PC-9 (cell line): ENCODE measurements at regions not wholly inside any gene's neighbourhood (a gene's known extent, or its start where the extent isn't known, plus 50 kb on each side); places are given as distances from the start of the nearest gene placed in this dataset.
"Not testable (repeated sequence)": the region's sequence is repeated elsewhere in the genome, so short reads cannot be mapped to it uniquely, and the experiment has no call there.

Source experiments
- BruUV-seq: library from RNA; stranded (reverse); fragments of 400-500 nt; replicated peaks from 2 replicates; lab custom pipeline; 2021; lab: Mats Ljungman, UMichigan
- CTCF ChIA-PET: fragments of 300-600 bp; sonication (Branson Sonifier 250); formaldehyde crosslinking; loops from one replicate; lab custom pipeline; 2022; ENCODE audit warnings: antibody characterized with exemption; lab: Charles Lee
- POLR2A ChIA-PET: fragments of 300-600 bp; sonication (Branson Sonifier 250); formaldehyde crosslinking; loops from one replicate; lab custom pipeline; 2022; ENCODE audit warnings: antibody characterized with exemption; ENCODE audit not compliant: unreplicated experiment; lab: Charles Lee
- DNase-seq, 2 experiments: peaks; one replicate each; pipeline versions ENCODE4 v3.0.0 to v3.0.0-alpha.2; 2015 to 2022; ENCODE audit warnings: mixed read lengths in 1 of 2
- H2AFZ ChIP-seq: fragments of 200-600 bp; sonication (generic); 2 replicates; pipeline ENCODE4 v1.8.1; 2017; ENCODE audit warnings: antibody characterized with exemption
- H3F3A ChIP-seq: fragments of 200-600 bp; sonication (generic); 2 replicates; pipeline ENCODE4 v1.8.1; 2017; ENCODE audit warnings: antibody characterized with exemption, mild to moderate bottlenecking, low read depth; ENCODE audit not compliant: insufficient read depth
- H3K27ac ChIP-seq: fragments of 200-600 bp; sonication (generic); 2 replicates; pipeline ENCODE4 v1.6.1; 2016; ENCODE audit warnings: mixed run types
- H3K27me3 ChIP-seq: fragments of 200-600 bp; sonication (generic); 2 replicates; pipeline ENCODE4 v1.6.1; 2016; ENCODE audit warnings: low read depth, mixed run types; ENCODE audit not compliant: insufficient read depth
- H3K36me3 ChIP-seq: fragments of 200-600 bp; sonication (generic); 2 replicates; pipeline ENCODE4 v1.6.1; 2016; ENCODE audit warnings: low read depth, mixed run types
- H3K4me1 ChIP-seq: fragments of 200-600 bp; sonication (generic); replicated peaks from 2 replicates; pipeline ENCODE4 v1.6.1; 2016; ENCODE audit warnings: mixed run types; ENCODE audit not compliant: insufficient read depth
- H3K4me2 ChIP-seq: fragments of 200-600 bp; sonication (generic); 2 replicates; pipeline ENCODE4 v1.6.1; 2017; ENCODE audit warnings: mixed run types
- H3K4me3 ChIP-seq: fragments of 200-600 bp; sonication (generic); 2 replicates; pipeline ENCODE4 v1.6.1; 2016; ENCODE audit warnings: mixed run types
- H3K79me2 ChIP-seq: fragments of 200-600 bp; sonication (generic); 2 replicates; pipeline ENCODE4 v1.6.1; 2017; ENCODE audit warnings: low read depth, mixed run types
- H3K9me2 ChIP-seq: fragments of 200-600 bp; sonication (generic); 2 replicates; pipeline ENCODE4 v1.8.1; 2017; ENCODE audit warnings: mild to moderate bottlenecking; ENCODE audit not compliant: insufficient read depth
- H3K9me3 ChIP-seq: fragments of 200-600 bp; sonication (generic); 2 replicates; pipeline ENCODE4 v1.8.1; 2016; ENCODE audit warnings: low read depth; ENCODE audit not compliant: insufficient read depth
- H4K20me1 ChIP-seq: fragments of 200-600 bp; sonication (generic); 2 replicates; pipeline ENCODE4 v1.8.1; 2017; ENCODE audit not compliant: insufficient read depth
- CTCF ChIP-seq: fragments of 200-600 bp; sonication (generic); conservative IDR thresholded peaks from 2 replicates; pipeline ENCODE4 v1.6.1; 2017; ENCODE audit warnings: mixed run types, antibody characterized with exemption, mild to moderate bottlenecking, moderate library complexity
- EZH2 ChIP-seq: fragments of 200-600 bp; sonication (generic); IDR thresholded peaks from 2 replicates; pipeline ENCODE4 v1.8.0; 2017; ENCODE audit warnings: antibody characterized with exemption, low read depth
- intact Hi-C: fragments of 100-400 bp; cut with micrococcal nuclease; formaldehyde crosslinking; loops from one replicate; pipeline ENCODE4 v1.10.0; 2022; ENCODE audit not compliant: unreplicated experiment

DNA sequence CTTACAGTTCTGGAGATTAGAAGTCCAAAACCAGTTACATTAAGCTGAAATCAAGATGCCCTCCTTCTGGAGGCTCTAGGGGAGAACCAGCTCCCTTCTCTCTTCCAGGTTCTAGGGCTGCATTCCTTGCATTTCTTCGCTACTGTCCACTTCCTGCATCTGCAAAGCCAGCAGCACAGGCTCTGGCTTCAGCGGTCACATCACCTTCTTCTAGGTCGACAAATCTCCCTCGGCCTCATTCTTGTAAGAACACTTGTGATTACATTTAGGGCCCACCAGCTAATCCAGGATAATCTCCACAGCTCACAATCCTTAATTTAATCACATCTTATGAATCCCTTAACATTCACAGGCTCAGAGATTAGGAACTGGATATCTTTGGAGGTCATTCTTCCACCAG is 73.8 kb downstream of the MINAR1 start:
- Histone ChIP-seq H2AFZ (no peak overlapping the region), H3K27me3 (peaks cover 52% of the 10 kb centered on the region), H3K4me1 (no peaks in the 10 kb centered on the region), H3F3A (no peaks in the 10 kb centered on the region), H3K36me3 (no peaks in the 10 kb centered on the region), H3K27ac (no peak overlapping the region), H4K20me1 (no peaks in the 10 kb centered on the region), H3K9me3 (no peaks in the 10 kb centered on the region), H3K79me2 (no peaks in the 10 kb centered on the region), H3K4me3 (no peak overlapping the region), H3K4me2 (no peak overlapping the region), H3K9me2 (no peaks in the 10 kb centered on the region)
- no peak for TF ChIP-seq CTCF
- no peak for TF ChIP-seq EZH2
- DNase-seq: no peak
- POLR2A ChIA-PET: no interaction called here
- no TSS peak for BruUV-seq
- CTCF ChIA-PET: no interaction called here
- intact Hi-C loops: no loop called here

DNA sequence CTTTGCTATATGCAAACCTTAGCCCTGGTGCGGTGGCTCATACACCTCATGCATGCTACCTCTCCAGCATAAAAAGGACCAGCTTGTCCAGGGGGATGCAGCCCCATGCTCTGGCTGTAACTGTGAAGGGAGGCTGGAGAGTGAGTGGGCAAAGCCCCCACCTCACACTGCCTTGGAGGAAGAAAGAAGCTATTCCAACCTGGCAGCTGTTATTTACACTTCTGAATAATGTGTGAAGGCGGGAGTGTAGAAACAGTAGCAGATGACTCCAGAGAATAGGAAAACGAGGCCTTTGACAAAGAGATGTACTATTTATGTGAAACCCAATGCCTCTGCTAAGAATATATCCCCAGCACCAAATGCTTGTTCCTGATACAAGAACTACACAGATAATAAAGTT is 80.7 kb downstream of the MINAR1 start:
- H3K27ac ChIP-seq, H4K20me1 ChIP-seq, H3K4me2 ChIP-seq, DNase-seq, H3K4me3 ChIP-seq, H3K36me3 ChIP-seq, POLR2A ChIA-PET, H3K4me1 ChIP-seq, CTCF ChIA-PET, H3K79me2 ChIP-seq, BruUV-seq, H2AFZ ChIP-seq, intact Hi-C loops, H3K9me2 ChIP-seq, H3K9me3 ChIP-seq, H3F3A ChIP-seq: not testable (repeated sequence)
- peaks cover 47% of the 10 kb centered on the region for H3K27me3 ChIP-seq

- Histone ChIP-seq H3F3A (no peaks in the 10 kb centered on the region), H3K4me2 (no peak overlapping the region), H4K20me1 (no peaks in the 10 kb centered on the region), H3K27me3 (peaks cover 47% of the 10 kb centered on the region), H3K9me3 (no peaks in the 10 kb centered on the region), H3K79me2 (no peaks in the 10 kb centered on the region), H3K4me1 (no peaks in the 10 kb centered on the region), H3K27ac (no peak overlapping the region), H2AFZ (no peak overlapping the region), H3K9me2 (no peaks in the 10 kb centered on the region), H3K4me3 (no peak overlapping the region), H3K36me3 (no peaks in the 10 kb centered on the region)
- DNase-seq: no peak
- BruUV-seq: no TSS peak
- POLR2A ChIA-PET: no interaction called here
- CTCF ChIA-PET: no interaction called here
- no peak for TF ChIP-seq CTCF
- TF ChIP-seq EZH2: no peak
- intact Hi-C loops: no loop called here
Measured at GRCh38 chr15:79513417-79513816, 81.3 kb downstream of the MINAR1 start.

DNA sequence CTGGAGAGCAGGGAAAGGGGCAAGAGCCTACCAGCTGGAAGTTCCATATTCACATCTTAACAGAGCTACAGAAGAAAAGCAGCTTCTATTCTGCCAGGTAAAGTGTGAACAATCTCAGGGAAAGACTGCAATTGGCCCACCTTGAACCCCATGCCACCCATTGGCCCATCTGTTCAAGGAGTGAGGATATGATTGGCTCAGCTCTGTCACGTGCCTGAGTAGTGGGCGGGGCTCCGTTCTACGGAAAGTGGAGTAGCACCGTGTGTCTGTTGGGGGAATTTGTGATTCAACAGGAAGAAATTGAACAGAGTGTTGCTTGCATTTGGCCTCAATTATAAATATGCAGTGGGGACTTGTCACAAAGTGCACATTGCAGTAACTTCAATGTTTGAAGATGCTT is 81.8 kb downstream of the MINAR1 start:
- ChIA-PET POLR2A (no interaction called here), CTCF (no interaction called here)
- Histone ChIP-seq H3K79me2 (no peaks in the 10 kb centered on the region), H3K27me3 (peaks cover 47% of the 10 kb centered on the region), H3K27ac (no peak overlapping the region), H3K4me2 (no peak overlapping the region), H3F3A (no peaks in the 10 kb centered on the region), H4K20me1 (no peaks in the 10 kb centered on the region), H3K4me1 (no peaks in the 10 kb centered on the region), H3K9me3 (no peaks in the 10 kb centered on the region), H2AFZ (no peak overlapping the region), H3K9me2 (no peaks in the 10 kb centered on the region), H3K36me3 (no peaks in the 10 kb centered on the region), H3K4me3 (no peak overlapping the region)
- intact Hi-C loops: no loop called here
- no peak for DNase-seq
- BruUV-seq: no TSS peak
- TF ChIP-seq EZH2 (no peak), CTCF (no peak)
